ENCODE measurements at regions not wholly inside any gene's neighbourhood (a gene's known extent, or its start where the extent isn't known, plus 50 kb on each side); places are given as distances from the start of the nearest gene placed in this dataset.

DNA sequence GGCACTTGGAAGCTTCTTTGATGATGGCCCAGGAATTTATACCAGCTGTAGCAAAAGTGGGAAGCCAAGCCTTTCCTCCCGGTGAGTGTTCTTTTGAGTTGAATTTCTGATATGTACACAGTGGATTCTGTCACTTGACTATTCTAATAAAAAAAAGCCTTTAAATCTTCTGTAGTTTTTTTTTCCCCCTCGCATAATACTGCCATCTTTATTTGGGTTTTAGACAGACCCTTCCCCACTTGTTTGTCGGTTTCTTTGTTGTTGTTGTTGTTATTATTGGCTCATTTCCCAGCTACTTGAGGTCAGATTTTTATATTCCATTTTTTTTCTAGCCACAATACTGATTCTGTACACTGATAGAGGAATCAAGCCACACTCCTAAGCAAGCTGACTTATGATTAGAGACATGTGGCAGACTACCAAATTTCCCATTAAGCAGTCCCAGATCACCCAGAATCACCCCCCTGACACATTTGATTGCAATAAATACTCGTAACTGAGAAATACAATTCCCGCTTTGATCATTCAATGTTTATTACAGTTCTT, 122.4 kb upstream of the IL12A start:
- Histone ChIP-seq H3K9ac (ENCODE audit: insufficient read depth in 1 of 2, low read length in 2 of 2) (no peak overlapping the region), H3K27me3 (ENCODE audit: control insufficient read depth in 3 of 3, insufficient read depth in 3 of 3, low read length in 2 of 3) (peaks cover 0 to 10% (median 7%) of the 10 kb centered on the region in 3 donors), H3K4me1 (ENCODE audit: control insufficient read depth in 5 of 5, insufficient read depth in 5 of 5, low read length in 5 of 5) (peaks cover 1 to 31% (median 6%) of the 10 kb centered on the region in 5 donors), H3K9me3 (ENCODE audit: control insufficient read depth in 4 of 4, insufficient read depth in 3 of 4, low read length in 3 of 4) (no peaks in the 10 kb centered on the region), H3K36me3 (ENCODE audit: control insufficient read depth in 4 of 4, insufficient read depth in 4 of 4, low read length in 4 of 4) (peaks cover 0 to 4% (median 0%) of the 10 kb centered on the region in 4 donors), H3K27ac (ENCODE audit: low read depth in 1 of 2, low read length in 1 of 2) (peak overlapping the region in 1 of 2 donors; percentile 68), H3K4me3 (no peak overlapping the region)
- WGBS, 2 donors = 50 to 60% methylated on average over 5 of the region's 5 CpGs
- DNase-seq (peak in 2 of 3 donors; percentile 51 to 65), ATAC-seq (ENCODE audit: insufficient read depth, low FRiP score) (no peak)
- TF ChIP-seq, protein P1, sequence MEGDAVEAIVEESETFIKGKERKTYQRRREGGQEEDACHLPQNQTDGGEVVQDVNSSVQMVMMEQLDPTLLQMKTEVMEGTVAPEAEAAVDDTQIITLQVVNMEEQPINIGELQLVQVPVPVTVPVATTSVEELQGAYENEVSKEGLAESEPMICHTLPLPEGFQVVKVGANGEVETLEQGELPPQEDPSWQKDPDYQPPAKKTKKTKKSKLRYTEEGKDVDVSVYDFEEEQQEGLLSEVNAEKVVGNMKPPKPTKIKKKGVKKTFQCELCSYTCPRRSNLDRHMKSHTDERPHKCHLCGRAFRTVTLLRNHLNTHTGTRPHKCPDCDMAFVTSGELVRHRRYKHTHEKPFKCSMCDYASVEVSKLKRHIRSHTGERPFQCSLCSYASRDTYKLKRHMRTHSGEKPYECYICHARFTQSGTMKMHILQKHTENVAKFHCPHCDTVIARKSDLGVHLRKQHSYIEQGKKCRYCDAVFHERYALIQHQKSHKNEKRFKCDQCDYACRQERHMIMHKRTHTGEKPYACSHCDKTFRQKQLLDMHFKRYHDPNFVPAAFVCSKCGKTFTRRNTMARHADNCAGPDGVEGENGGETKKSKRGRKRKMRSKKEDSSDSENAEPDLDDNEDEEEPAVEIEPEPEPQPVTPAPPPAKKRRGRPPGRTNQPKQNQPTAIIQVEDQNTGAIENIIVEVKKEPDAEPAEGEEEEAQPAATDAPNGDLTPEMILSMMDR (IDR thresholded peaks at IDR 0.05; ENCODE audit: control extremely low read depth, extremely low read depth) = no peak

DNA sequence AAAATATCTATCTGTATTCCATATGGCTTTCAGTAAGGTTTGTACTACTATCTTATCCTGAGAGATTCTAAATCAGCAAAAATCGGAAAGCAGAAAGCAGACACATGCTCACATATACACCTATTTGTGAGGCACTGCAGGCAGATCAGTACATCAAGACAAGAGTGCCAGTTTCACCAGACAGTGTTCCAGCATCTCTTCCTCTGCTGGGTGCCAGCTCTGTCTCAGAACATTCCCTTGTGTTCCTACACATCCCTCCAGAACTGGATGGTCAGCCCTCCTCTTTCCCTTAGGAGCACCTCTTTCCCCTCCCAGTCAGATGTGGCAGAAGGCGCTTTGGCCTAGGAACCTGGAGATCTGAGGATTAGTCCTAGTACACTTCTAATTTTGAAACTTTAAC, 121.3 kb upstream of the IL12A start:
- no peak for DNase-seq
- ATAC-seq (ENCODE audit: insufficient read depth, low FRiP score) = no peak
- peaks cover 0 to 4% (median 0%) of the 10 kb centered on the region in 4 donors for H3K36me3 ChIP-seq (ENCODE audit: control insufficient read depth in 4 of 4, insufficient read depth in 4 of 4, low read length in 4 of 4)
- 93 to 96% methylated on average over 2 of the region's 2 CpGs for WGBS, 2 donors
- TF ChIP-seq, protein P1 (IDR thresholded peaks at IDR 0.05; ENCODE audit: control extremely low read depth, extremely low read depth) = no peak
- no peak overlapping the region for H3K4me3 ChIP-seq
- H3K9ac ChIP-seq (ENCODE audit: insufficient read depth in 1 of 2, low read length in 2 of 2) = no peak overlapping the region
- peaks cover 4 to 24% (median 6%) of the 10 kb centered on the region in 5 donors for H3K4me1 ChIP-seq (ENCODE audit: control insufficient read depth in 5 of 5, insufficient read depth in 5 of 5, low read length in 5 of 5)
- no peaks in the 10 kb centered on the region for H3K9me3 ChIP-seq (ENCODE audit: control insufficient read depth in 4 of 4, insufficient read depth in 3 of 4, low read length in 3 of 4)
- H3K27ac ChIP-seq (ENCODE audit: low read depth in 1 of 2, low read length in 1 of 2) = peak overlapping the region in 1 of 2 donors; percentile 53
- peaks cover 0 to 10% (median 6%) of the 10 kb centered on the region in 3 donors for H3K27me3 ChIP-seq (ENCODE audit: control insufficient read depth in 3 of 3, insufficient read depth in 3 of 3, low read length in 2 of 3)

DNA sequence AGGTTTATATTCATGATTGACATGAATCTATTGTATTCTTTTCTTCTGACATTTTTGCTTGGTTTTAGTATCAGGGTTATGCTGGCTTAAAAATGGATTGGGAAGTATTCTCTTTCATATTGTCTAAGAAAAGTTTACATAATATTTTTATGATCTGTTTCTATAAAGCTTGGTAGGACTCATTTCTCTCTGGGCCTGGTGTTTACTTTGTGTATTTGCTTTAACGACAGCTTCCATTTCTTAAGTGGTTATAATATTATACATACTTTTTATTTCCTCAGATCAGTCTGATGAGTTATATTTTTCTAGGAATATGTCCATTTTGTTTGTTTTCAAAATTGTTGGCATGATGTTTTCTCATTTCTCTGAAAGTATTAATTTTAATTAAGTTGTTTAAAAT, 117.9 kb upstream of the IL12A start:
- DNase-seq (no peak), ATAC-seq (ENCODE audit: insufficient read depth, low FRiP score) (no peak)
- H3K27me3 ChIP-seq (ENCODE audit: control insufficient read depth in 3 of 3, insufficient read depth in 3 of 3, low read length in 2 of 3) = peaks cover 0 to 3% (median 3%) of the 10 kb centered on the region in 3 donors
- WGBS, 2 donors = 55 to 79% methylated on average over 1 of the region's 1 CpG
- TF ChIP-seq, protein P1 (IDR thresholded peaks at IDR 0.05; ENCODE audit: control extremely low read depth, extremely low read depth) = no peak
- H3K9me3 ChIP-seq (ENCODE audit: control insufficient read depth in 4 of 4, insufficient read depth in 3 of 4, low read length in 3 of 4) = no peaks in the 10 kb centered on the region
- no peak overlapping the region for H3K4me3 ChIP-seq
- no peak overlapping the region for H3K9ac ChIP-seq (ENCODE audit: insufficient read depth in 1 of 2, low read length in 2 of 2)
- peaks cover 0 to 4% (median 0%) of the 10 kb centered on the region in 4 donors for H3K36me3 ChIP-seq (ENCODE audit: control insufficient read depth in 4 of 4, insufficient read depth in 4 of 4, low read length in 4 of 4)
- H3K27ac ChIP-seq (ENCODE audit: low read depth in 1 of 2, low read length in 1 of 2) = peak overlapping the region in 1 of 2 donors; percentile 58
- H3K4me1 ChIP-seq (ENCODE audit: control insufficient read depth in 5 of 5, insufficient read depth in 5 of 5, low read length in 5 of 5) = peaks cover 0 to 25% (median 9%) of the 10 kb centered on the region in 5 donors
